HCT116 (cell line): ENCODE measurements at regions not wholly inside any gene's neighbourhood (a gene's known extent, or its start where the extent isn't known, plus 50 kb on each side); places are given as distances from the start of the nearest gene placed in this dataset.

Experiments
- ATAC-seq: fragments of 200-7000 bp; cut with Tn5 transposase; 2 replicates; pipeline ENCODE4 v1.9.1; 2020; ENCODE audit warnings: mild to moderate bottlenecking, moderate library complexity
- BruUV-seq: library from RNA; stranded (reverse); fragments of 400-500 nt; replicated peaks from 2 replicates; lab custom pipeline; 2021; lab: Mats Ljungman, UMichigan
- CTCF ChIA-PET: fragments of 300-600 bp; sonication (Branson Sonifier 250); formaldehyde crosslinking; loops from one replicate; lab custom pipeline; 2021; ENCODE audit warnings: antibody characterized with exemption; lab: Charles Lee
- POLR2A ChIA-PET: fragments of 300-600, 350-600 bp; sonication (Branson Sonifier 250); formaldehyde crosslinking; loops from one replicate; lab custom pipeline; 2021; ENCODE audit warnings: antibody characterized with exemption; lab: Charles Lee
- RAD21 ChIA-PET, 2 experiments: fragments of 300-600 bp; sonication (Branson Sonifier 250); formaldehyde crosslinking; loops; one replicate each; lab custom pipeline; 2023; ENCODE audit warnings: low total read pairs in 2 of 2; ENCODE audit not compliant: uncharacterized antibody in 2 of 2, unreplicated experiment in 2 of 2, low non-redundant PET in 1 of 2; lab: Charles Lee
- DNase-seq: peaks from one replicate; pipeline ENCODE4 v3.0.0-alpha.2; 2010; ENCODE audit warnings: low read depth, low spot score
- H2AFZ ChIP-seq: fragments of 200-600 bp; shearing (Covaris generic), sonication (generic); 2 replicates; pipeline ENCODE4 v1.6.1; 2017; ENCODE audit warnings: low read depth, mixed run types, mixed read lengths, antibody characterized with exemption, low read length; ENCODE audit not compliant: poor library complexity, severe bottlenecking
- H3K27ac ChIP-seq: 2 replicates; pipeline ENCODE4 v1.5.1; 2012; ENCODE audit warnings: low read depth, low read length
- H3K27me3 ChIP-seq: fragments of 200-600 bp; sonication (generic); 2 replicates; pipeline ENCODE4 v1.6.1; 2016; ENCODE audit warnings: mixed run types, low read length, mixed read lengths; ENCODE audit not compliant: insufficient read depth
- H3K36me3 ChIP-seq, 2 experiments: fragments of 200-500 bp in 1 of 2; fragments of 200-600 bp in 1 of 2; sonication (Bioruptor generic) in 1 of 2; sonication (generic) in 1 of 2; 2 replicates each; pipeline versions ENCODE4 v1.5.1 to v1.6.1; 2014 to 2016; ENCODE audit warnings: low read length in 2 of 2, inconsistent platforms in 1 of 2, mixed read lengths in 1 of 2, mixed run types in 1 of 2; ENCODE audit not compliant: insufficient read depth in 2 of 2, control insufficient read depth in 1 of 2
- H3K4me1 ChIP-seq, 2 experiments: fragments of 200-600 bp in 1 of 2; sonication (generic) in 1 of 2; 2 replicates each; pipeline versions ENCODE4 v1.5.1 to v1.6.1; 2012 to 2017; ENCODE audit warnings: low read length in 2 of 2, inconsistent platforms in 1 of 2, mild to moderate bottlenecking in 1 of 2, mixed read lengths in 1 of 2, mixed run types in 1 of 2, moderate library complexity in 1 of 2; ENCODE audit not compliant: insufficient read depth in 2 of 2, control insufficient read depth in 1 of 2
- H3K4me2 ChIP-seq: fragments of 200-600 bp; sonication (generic); 2 replicates; pipeline ENCODE4 v1.6.1; 2017; ENCODE audit warnings: mixed run types, low read length, mixed read lengths
- H3K4me3 ChIP-seq, 2 experiments: fragments of 200-600 bp in 1 of 2; sonication (generic) in 1 of 2; replicated peaks in 1 of 2; 2 replicates each; pipeline ENCODE4 v1.5.1; 2011 to 2016; ENCODE audit warnings: low read length in 2 of 2, control low read depth in 1 of 2, low read depth in 1 of 2, mild to moderate bottlenecking in 1 of 2, mixed read lengths in 1 of 2, mixed run types in 1 of 2
- H3K79me2 ChIP-seq: fragments of 200-600 bp; sonication (generic); 2 replicates; pipeline ENCODE4 v1.6.1; 2017; ENCODE audit warnings: mild to moderate bottlenecking, mixed run types, low read length, moderate library complexity, mixed read lengths; ENCODE audit not compliant: insufficient read depth
- H3K9ac ChIP-seq: fragments of 200-600 bp; sonication (generic); 2 replicates; pipeline ENCODE4 v1.6.1; 2016; ENCODE audit warnings: low read length, mixed read lengths
- H3K9me2 ChIP-seq: fragments of 200-600 bp; sonication (generic), shearing (Covaris generic); 2 replicates; pipeline ENCODE4 v1.6.1; 2017; ENCODE audit warnings: mixed run types, mild to moderate bottlenecking, moderate library complexity; ENCODE audit not compliant: insufficient read depth
- H3K9me3 ChIP-seq, 2 experiments: fragments of 200-500 bp in 1 of 2; fragments of 200-600 bp in 1 of 2; sonication (Bioruptor generic) in 1 of 2; sonication (generic) in 1 of 2; 2 replicates each; pipeline ENCODE4 v1.6.1; 2014 to 2017; ENCODE audit warnings: low read length in 2 of 2, mixed read lengths in 2 of 2, inconsistent platforms in 1 of 2, low read depth in 1 of 2, mild to moderate bottlenecking in 1 of 2, mixed run types in 1 of 2, moderate library complexity in 1 of 2; ENCODE audit not compliant: control insufficient read depth in 1 of 2, insufficient read depth in 1 of 2
- H4K20me1 ChIP-seq: fragments of 200-600 bp; sonication (generic), shearing (Covaris generic); 2 replicates; pipeline ENCODE4 v1.6.1; 2017; ENCODE audit warnings: mixed run types, mild to moderate bottlenecking, moderate library complexity; ENCODE audit not compliant: insufficient read depth
- ATF3 ChIP-seq: IDR thresholded peaks from 2 replicates; pipeline ENCODE4 v1.6.1; 2012
- CBX3 ChIP-seq: IDR thresholded peaks from 2 replicates; pipeline ENCODE4 v1.6.1; 2012; ENCODE audit warnings: low read depth
- CEBPB ChIP-seq: IDR thresholded peaks from 2 replicates; pipeline ENCODE4 v1.6.1; 2012; ENCODE audit warnings: low read depth
- CTCF ChIP-seq, 3 experiments: fragments of 200-600 bp in 1 of 3; sonication (generic) in 1 of 3; IDR thresholded peaks in 2 of 3; conservative IDR thresholded peaks in 1 of 3; 2 replicates each; pipeline ENCODE4 v1.5.1; 2012 to 2017; ENCODE audit warnings: low read depth in 2 of 3, low read length in 2 of 3, antibody characterized with exemption in 1 of 3, borderline replicate concordance in 1 of 3, control low read depth in 1 of 3, mild to moderate bottlenecking in 1 of 3, mixed read lengths in 1 of 3, mixed run types in 1 of 3, moderate library complexity in 1 of 3; ENCODE audit not compliant: insufficient read depth in 1 of 3
- EGR1 ChIP-seq: IDR thresholded peaks from 2 replicates; pipeline ENCODE4 v1.6.1; 2012; ENCODE audit warnings: low read depth
- ELF1 ChIP-seq: IDR thresholded peaks from 2 replicates; pipeline ENCODE4 v1.6.1; 2012; ENCODE audit warnings: low read depth, borderline replicate concordance
- EZH2 ChIP-seq: fragments of 200-600 bp; sonication (generic); IDR thresholded peaks from 2 replicates; pipeline ENCODE4 v1.6.1; 2017; ENCODE audit warnings: antibody characterized with exemption, mixed run types
- EZH2phosphoT487 ChIP-seq: fragments of 200-600 bp; IDR thresholded peaks from 2 replicates; pipeline ENCODE4 v1.6.1; 2018; ENCODE audit warnings: antibody characterized with exemption, borderline replicate concordance
- JUND ChIP-seq: IDR thresholded peaks from 2 replicates; pipeline ENCODE4 v1.6.1; 2012
- RAD21 ChIP-seq: IDR thresholded peaks from 2 replicates; pipeline ENCODE4 v1.6.1; 2012; ENCODE audit warnings: low read depth, mild to moderate bottlenecking
- SP1 ChIP-seq: IDR thresholded peaks from 2 replicates; pipeline ENCODE4 v1.6.1; 2012; ENCODE audit warnings: low read depth
- SRF ChIP-seq: IDR thresholded peaks from 2 replicates; pipeline ENCODE4 v1.6.1; 2012; ENCODE audit warnings: low read depth
- TCF7L2 ChIP-seq: IDR thresholded peaks from 2 replicates; pipeline ENCODE4 v1.7.0; 2011; ENCODE audit warnings: borderline replicate concordance, inconsistent platforms; ENCODE audit not compliant: insufficient read depth, insufficient read length; ENCODE audit errors: extremely low read depth
- YY1 ChIP-seq: IDR thresholded peaks from 2 replicates; pipeline ENCODE4 v1.6.1; 2011; ENCODE audit warnings: low read length, low read depth, moderate library complexity, mild to moderate bottlenecking; ENCODE audit not compliant: insufficient replicate concordance; ENCODE audit errors: extremely low read depth
- ZFX ChIP-seq: fragments of 450-650 bp; IDR thresholded peaks from 2 replicates; pipeline ENCODE4 v1.6.1; 2017
- intact Hi-C: fragments of 100-400 bp; cut with micrococcal nuclease; formaldehyde crosslinking; loops from 2 replicates; pipeline ENCODE4 v1.10.0; 2022

- Histone ChIP-seq H3K27ac (no peak overlapping the region), H4K20me1 (no peaks in the 10 kb centered on the region), H3K27me3 (no peaks in the 10 kb centered on the region), H3K36me3 (no peaks in the 10 kb centered on the region), H3K9me2 (no peaks in the 10 kb centered on the region), H3K9me3 (peaks cover 0 to 3% of the 10 kb centered on the region in 2 experiments; a peak in 1 of 4 replicates), H3K4me1 (no peaks in the 10 kb centered on the region), H3K4me2 (no peak overlapping the region), H3K79me2 (no peaks in the 10 kb centered on the region), H3K4me3 (no peak overlapping the region), H2AFZ (no peak overlapping the region), H3K9ac (no peak overlapping the region)
- BruUV-seq, result no TSS peak
- DNase-seq (no peak), ATAC-seq (no peak)
- intact Hi-C loops, result no loop called here
- ChIA-PET POLR2A (no interaction called here), RAD21 (no interaction called here), CTCF (no interaction called here)
- TF ChIP-seq RAD21, result no peak
- no peak for TF ChIP-seq JUND
- TF ChIP-seq ZFX, result no peak
- no peak for TF ChIP-seq EZH2
- no peak for TF ChIP-seq CBX3
- TF ChIP-seq ELF1, result no peak
- TF ChIP-seq SRF, result no peak
- no peak for TF ChIP-seq TCF7L2
- no peak for TF ChIP-seq SP1
- no peak for TF ChIP-seq EGR1
- no peak for TF ChIP-seq ATF3
- no peak for TF ChIP-seq CEBPB
- TF ChIP-seq YY1, result no peak
- TF ChIP-seq EZH2phosphoT487, result no peak
- TF ChIP-seq CTCF (IDR thresholded peaks at IDR 0.05 in 2 of 3, conservative IDR thresholded peaks at IDR 0.05 in 1 of 3; ENCODE audit: borderline replicate concordance in 1 of 3, insufficient read depth in 1 of 3, low read depth in 2 of 3, low read length in 2 of 3), result no peak
Measured at GRCh38 chr3:82671466-82671865, 910.0 kb upstream of the GBE1 start.
